H9 (cell line): ENCODE measurements at regions not wholly inside any gene's neighbourhood (a gene's known extent, or its start where the extent isn't known, plus 50 kb on each side); places are given as distances from the start of the nearest gene placed in this dataset.

Source experiments
- DNase-seq: peaks from one replicate; pipeline ENCODE4 v3.0.0-alpha.2; 2017
- H2AFZ ChIP-seq: one replicate; pipeline ENCODE4 v1.6.1; 2013; ENCODE audit warnings: mild to moderate bottlenecking, low read length, control low read depth, moderate library complexity
- H2AK5ac ChIP-seq: 2 replicates; pipeline ENCODE4 v1.6.1; 2013; ENCODE audit warnings: low read length, control low read depth, mixed read lengths; ENCODE audit not compliant: insufficient read length
- H2BK120ac ChIP-seq: one replicate; pipeline ENCODE4 v1.6.1; 2013; ENCODE audit warnings: low read depth, mild to moderate bottlenecking, low read length, control low read depth, inconsistent platforms; ENCODE audit not compliant: poor library complexity, severe bottlenecking
- H2BK12ac ChIP-seq: 2 replicates; pipeline ENCODE4 v1.6.1; 2013; ENCODE audit warnings: low read length, control low read depth, mixed read lengths, low read depth; ENCODE audit not compliant: insufficient read length
- H2BK15ac ChIP-seq: 2 replicates; pipeline ENCODE4 v1.6.1; 2013; ENCODE audit warnings: low read depth, low read length, control low read depth
- H2BK20ac ChIP-seq: one replicate; pipeline ENCODE4 v1.6.1; 2013; ENCODE audit warnings: low read depth, mild to moderate bottlenecking, low read length, control low read depth, inconsistent platforms; ENCODE audit not compliant: poor library complexity, severe bottlenecking
- H2BK5ac ChIP-seq: 2 replicates; pipeline ENCODE4 v1.6.1; 2013; ENCODE audit warnings: low read length, control low read depth, mixed read lengths; ENCODE audit not compliant: insufficient read length
- H3K14ac ChIP-seq: 2 replicates; pipeline ENCODE4 v1.6.1; 2013; ENCODE audit warnings: low read length, control low read depth; ENCODE audit not compliant: insufficient read depth
- H3K18ac ChIP-seq: 2 replicates; pipeline ENCODE4 v1.6.1; 2013; ENCODE audit warnings: low read depth, mild to moderate bottlenecking, mixed read lengths, low read length, control low read depth; ENCODE audit not compliant: insufficient read length
- H3K23ac ChIP-seq: 2 replicates; pipeline ENCODE4 v1.6.1; 2013; ENCODE audit warnings: low read length, control low read depth, mixed read lengths, low read depth; ENCODE audit not compliant: insufficient read length
- H3K23me2 ChIP-seq: 2 replicates; pipeline ENCODE4 v1.6.1; 2013; ENCODE audit warnings: low read depth, mild to moderate bottlenecking, mixed read lengths, low read length, control low read depth; ENCODE audit not compliant: insufficient read length, poor library complexity, severe bottlenecking
- H3K27ac ChIP-seq: 2 replicates; pipeline ENCODE4 v1.5.1; 2013; ENCODE audit warnings: low read length, control low read depth, mixed read lengths, low read depth; ENCODE audit not compliant: insufficient read length
- H3K27me3 ChIP-seq: 2 replicates; pipeline ENCODE4 v1.6.1; 2013; ENCODE audit warnings: low read length, control low read depth, inconsistent platforms; ENCODE audit not compliant: insufficient read depth
- H3K4ac ChIP-seq: 2 replicates; pipeline ENCODE4 v1.6.1; 2013; ENCODE audit warnings: low read depth, mild to moderate bottlenecking, control low read depth, inconsistent platforms, low read length, moderate library complexity
- H3K4me1 ChIP-seq: 2 replicates; pipeline ENCODE4 v1.6.1; 2013; ENCODE audit warnings: low read length, control low read depth, inconsistent platforms; ENCODE audit not compliant: insufficient read depth
- H3K4me2 ChIP-seq: 2 replicates; pipeline ENCODE4 v1.6.1; 2013; ENCODE audit warnings: low read length, control low read depth, mixed read lengths; ENCODE audit not compliant: insufficient read length, insufficient read depth
- H3K56ac ChIP-seq: 2 replicates; pipeline ENCODE4 v1.6.1; 2013; ENCODE audit warnings: low read depth, mild to moderate bottlenecking, mixed read lengths, low read length, control low read depth; ENCODE audit not compliant: insufficient read length
- H3K79me1 ChIP-seq: 2 replicates; pipeline ENCODE4 v1.6.1; 2013; ENCODE audit warnings: low read depth, mild to moderate bottlenecking, moderate library complexity, low read length, control low read depth, inconsistent platforms; ENCODE audit not compliant: insufficient read depth, poor library complexity, severe bottlenecking
- H3K79me2 ChIP-seq: 2 replicates; pipeline ENCODE4 v1.6.1; 2013; ENCODE audit warnings: low read length, control low read depth, inconsistent platforms; ENCODE audit not compliant: insufficient read depth
- H3K9ac ChIP-seq: 2 replicates; pipeline ENCODE4 v1.6.1; 2013; ENCODE audit warnings: low read length, control low read depth, mixed read lengths; ENCODE audit not compliant: insufficient read length; ENCODE audit errors: extremely low read depth
- H3K9me3 ChIP-seq: one replicate; pipeline ENCODE4 v1.6.1; 2013; ENCODE audit warnings: low read depth, low read length, inconsistent platforms; ENCODE audit not compliant: control insufficient read depth
- H3T11ph ChIP-seq: one replicate; pipeline ENCODE4 v1.6.1; 2013; ENCODE audit warnings: mild to moderate bottlenecking, low read length, control low read depth, inconsistent platforms
- H4K20me1 ChIP-seq: one replicate; pipeline ENCODE4 v1.6.1; 2013; ENCODE audit not compliant: control insufficient read depth, insufficient read length, insufficient read depth
- H4K5ac ChIP-seq: 2 replicates; pipeline ENCODE4 v1.6.1; 2013; ENCODE audit warnings: low read depth, mild to moderate bottlenecking, mixed read lengths, low read length, control low read depth; ENCODE audit not compliant: insufficient read length
- H4K8ac ChIP-seq: replicated peaks from 2 replicates; pipeline ENCODE4 v1.6.1; 2013; ENCODE audit warnings: low read length, control low read depth, mixed read lengths, low read depth; ENCODE audit not compliant: insufficient read length
- H4K91ac ChIP-seq: 2 replicates; pipeline ENCODE4 v1.6.1; 2013; ENCODE audit warnings: low read depth, mild to moderate bottlenecking, moderate library complexity, mixed read lengths, low read length, control low read depth; ENCODE audit not compliant: insufficient read length
- H3K27ac Mint-ChIP-seq, 3 experiments: 2 replicates in 2 of 3; 3 replicates in 1 of 3; pipeline ENCODE4 v1.8.0; 2020 to 2021; ENCODE audit warnings: mixed read lengths in 3 of 3, mild to moderate bottlenecking in 1 of 3, moderate library complexity in 1 of 3
- H3K27me3 Mint-ChIP-seq: 2 replicates; pipeline ENCODE4 v1.8.0; 2021; ENCODE audit warnings: low read depth, mild to moderate bottlenecking, moderate library complexity, mixed read lengths
- H3K36me3 Mint-ChIP-seq, 3 experiments: 2 replicates in 2 of 3; 3 replicates in 1 of 3; pipeline ENCODE4 v1.8.0; 2020 to 2021; ENCODE audit warnings: low read depth in 3 of 3, mixed read lengths in 3 of 3; ENCODE audit not compliant: insufficient read depth in 1 of 3
- H3K4me1 Mint-ChIP-seq, 2 experiments: 2 replicates each; pipeline ENCODE4 v1.8.0; 2020; ENCODE audit warnings: mixed read lengths in 2 of 2
- H3K4me3 Mint-ChIP-seq, 2 experiments: 2 replicates in 1 of 2; 3 replicates in 1 of 2; pipeline ENCODE4 v1.8.0; 2020 to 2021; ENCODE audit warnings: mild to moderate bottlenecking in 2 of 2, mixed read lengths in 2 of 2, moderate library complexity in 1 of 2
- H3K9me3 Mint-ChIP-seq, 2 experiments: 2 replicates in 1 of 2; 3 replicates in 1 of 2; pipeline ENCODE4 v1.8.0; 2020; ENCODE audit warnings: mild to moderate bottlenecking in 2 of 2, mixed read lengths in 2 of 2, moderate library complexity in 1 of 2
- CTCF ChIP-seq: fragments of 200-600 bp; sonication (generic); conservative IDR thresholded peaks from 3 replicates; pipeline ENCODE4 v1.8.0; 2021; ENCODE audit warnings: antibody characterized with exemption, mild to moderate bottlenecking

GRCh38 chr20:11844691-11845090 lies 73.0 kb upstream of the BTBD3 start:
- DNase-seq, result no peak
- H3K4me2 ChIP-seq, result no peak overlapping the region
- H2AFZ ChIP-seq, result no peak overlapping the region

More at GRCh38 chr20:11844691-11845090, 73.0 kb upstream of the BTBD3 start:
- Histone ChIP-seq H3T11ph (no peak overlapping the region), H3K9me3 (no peaks in the 10 kb centered on the region), H2BK20ac (no peak overlapping the region), H2BK12ac (no peak overlapping the region), H3K23ac (no peak overlapping the region), H3K27me3 (no peaks in the 10 kb centered on the region), H3K14ac (no peak overlapping the region), H4K5ac (no peak overlapping the region), H2BK5ac (no peak overlapping the region), H3K9ac (no peak overlapping the region), H3K79me1 (no peaks in the 10 kb centered on the region), H4K20me1 (no peaks in the 10 kb centered on the region), H4K91ac (no peak overlapping the region), H2BK15ac (no peak overlapping the region), H3K4ac (no peak overlapping the region), H3K79me2 (no peaks in the 10 kb centered on the region), H3K4me1 (no peaks in the 10 kb centered on the region), H4K8ac (no peak overlapping the region), H3K23me2 (no peaks in the 10 kb centered on the region), H3K18ac (no peak overlapping the region), H2AK5ac (no peak overlapping the region), H3K27ac (no peak overlapping the region), H3K56ac (no peak overlapping the region), H2BK120ac (no peak overlapping the region)
- H3K4me1 Mint-ChIP-seq, result peaks cover 5 to 6% of the 10 kb centered on the region in 2 experiments
- no peaks in the 10 kb centered on the region; a peak in 1 of 7 replicates for H3K36me3 Mint-ChIP-seq
- no peak for TF ChIP-seq CTCF
- H3K27ac Mint-ChIP-seq, result no peak overlapping the region
- H3K4me3 Mint-ChIP-seq, result no peak overlapping the region
- H3K27me3 Mint-ChIP-seq, result peaks cover 3% of the 10 kb centered on the region; the same call in 1 of the 2 replicates
- no peaks in the 10 kb centered on the region for H3K9me3 Mint-ChIP-seq
